Activated naive CD4-positive, alpha-beta T cell (primary cell): ENCODE measurements at regions not wholly inside any gene's neighbourhood (a gene's known extent, or its start where the extent isn't known, plus 50 kb on each side); places are given as distances from the start of the nearest gene placed in this dataset.

Experiments used
- DNase-seq, 4 experiments: peaks; one replicate each; lab custom pipeline; 2025; lab: John Stamatoyannopoulos, UW

DNA sequence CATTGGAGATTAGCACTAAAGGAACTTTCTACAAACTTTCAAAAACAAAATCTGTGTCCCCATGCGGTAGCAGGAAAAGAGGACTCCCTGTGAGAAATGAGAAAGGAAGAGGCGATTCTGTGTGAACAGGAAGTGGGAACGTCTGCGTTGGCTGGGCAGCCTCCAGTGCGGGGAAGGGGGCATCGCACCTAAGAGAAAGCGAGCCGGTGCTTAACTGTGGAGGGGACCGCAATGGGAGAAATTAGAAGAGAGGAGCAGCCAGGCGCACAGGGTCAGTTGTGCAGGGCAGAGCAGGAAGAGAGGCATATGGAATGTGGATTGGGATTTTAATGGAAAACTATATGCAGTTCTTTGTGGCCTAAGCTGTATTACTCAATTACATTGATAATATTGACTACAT, 77.4 kb upstream of the DOCK9 start:
- no peak for DNase-seq

- DNase-seq = no peak
Observed at GRCh38 chr13:99055735-99056134, 77.9 kb upstream of the DOCK9 start.

DNA sequence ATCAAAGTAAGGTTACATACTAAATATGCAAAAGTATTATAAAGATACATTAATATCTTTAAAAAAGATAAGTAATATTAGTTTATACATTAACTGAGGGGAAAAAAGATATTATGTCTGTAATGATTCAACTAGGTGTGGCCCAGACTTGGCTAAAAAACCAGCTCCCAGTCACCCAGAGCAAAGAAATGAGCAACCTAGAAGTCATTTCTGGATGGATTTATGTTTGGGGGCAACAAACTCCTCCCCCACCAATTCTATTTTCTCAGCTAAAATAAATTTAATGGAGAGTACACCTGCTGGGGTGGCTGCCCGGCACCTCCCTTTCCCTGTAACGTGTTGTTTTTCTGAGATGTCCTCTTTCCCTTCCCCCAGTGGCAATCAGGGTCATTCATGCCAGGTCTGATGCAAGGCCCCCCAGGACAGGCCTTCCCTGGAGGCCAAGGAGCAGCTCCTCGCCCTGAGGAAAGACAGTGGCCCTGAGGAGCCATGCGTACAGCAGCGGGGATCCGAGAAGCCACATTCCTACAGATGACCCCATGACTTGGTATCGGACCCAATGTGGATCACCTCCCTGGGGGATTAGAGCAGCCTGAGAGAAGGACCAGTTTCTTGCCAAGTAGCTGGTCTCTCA, 78.6 kb upstream of the DOCK9 start:
- no peak for DNase-seq

GRCh38 chr13:99057310-99057975, 79.6 kb upstream of the DOCK9 start:
- DNase-seq = no peak

DNA sequence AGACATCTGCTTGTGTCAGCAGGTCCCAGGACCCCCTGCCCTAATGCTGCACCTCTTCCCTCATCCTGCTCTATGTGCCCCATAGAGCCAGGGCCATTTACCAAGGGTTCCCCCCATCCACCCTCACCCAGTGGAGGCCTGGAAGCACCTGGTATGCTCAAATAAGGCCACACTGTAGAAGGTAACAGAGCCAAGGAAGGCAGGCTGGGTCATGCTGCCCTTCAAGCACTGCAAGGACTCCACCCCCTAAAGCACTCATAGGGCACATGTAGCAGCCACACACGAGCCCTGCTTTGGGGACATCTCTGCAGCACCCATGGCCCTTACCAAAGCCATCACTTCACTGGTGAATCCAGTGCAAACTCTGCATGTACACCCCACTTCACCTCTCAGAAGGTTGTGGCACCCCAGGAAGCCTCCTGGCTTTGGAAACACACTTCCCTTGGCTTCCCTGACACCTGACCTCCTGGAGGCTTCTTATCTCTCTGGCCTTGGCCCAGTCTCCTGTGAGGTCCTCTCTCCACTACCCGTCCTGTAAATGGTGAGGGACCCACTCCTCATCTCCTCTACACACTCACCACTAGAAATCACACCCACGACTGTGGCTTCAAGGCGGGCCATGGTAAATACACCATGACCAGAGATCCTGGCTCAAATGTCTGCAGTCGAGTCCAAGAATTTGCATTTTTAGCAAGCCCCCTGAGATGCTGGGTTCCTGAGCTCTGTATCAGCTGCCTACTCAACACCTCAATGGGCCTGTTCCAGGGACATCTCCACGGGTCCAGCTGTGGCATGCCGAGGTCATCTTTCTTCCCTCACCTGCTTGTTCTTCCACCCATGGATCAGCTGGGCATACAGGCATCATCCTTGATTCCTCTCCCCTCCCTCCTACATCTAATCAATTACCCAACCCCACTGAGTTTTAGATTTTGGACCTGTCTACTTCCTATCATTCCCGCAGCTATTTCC, 80.9 kb upstream of the DOCK9 start:
- no peak for DNase-seq

DNA sequence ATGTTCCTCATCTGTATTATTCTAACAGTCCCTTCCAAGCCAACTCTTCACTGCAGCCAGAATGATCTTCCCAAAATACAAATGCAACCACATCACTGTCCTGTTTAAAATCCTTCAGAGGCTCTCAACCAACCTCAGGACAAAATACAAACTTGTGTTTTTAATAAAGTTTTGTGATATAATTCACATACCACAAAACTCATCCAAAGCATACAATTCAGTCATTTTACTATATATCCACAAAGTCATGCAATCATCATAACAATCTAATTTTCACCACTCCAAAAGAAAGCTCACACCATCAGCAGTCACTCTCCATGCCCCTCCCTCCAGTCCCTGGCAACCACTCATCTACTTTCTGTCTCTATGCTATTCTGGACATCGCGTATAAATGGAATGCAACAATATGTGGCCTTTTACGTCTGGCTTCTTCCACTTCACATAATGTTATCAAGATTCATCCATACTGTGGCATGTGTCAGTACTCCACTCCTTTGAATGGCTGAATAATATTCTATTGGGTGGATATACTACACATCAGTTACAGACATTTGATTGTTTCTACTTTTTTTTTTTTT, 81.7 kb upstream of the DOCK9 start:
- DNase-seq = no peak

DNA sequence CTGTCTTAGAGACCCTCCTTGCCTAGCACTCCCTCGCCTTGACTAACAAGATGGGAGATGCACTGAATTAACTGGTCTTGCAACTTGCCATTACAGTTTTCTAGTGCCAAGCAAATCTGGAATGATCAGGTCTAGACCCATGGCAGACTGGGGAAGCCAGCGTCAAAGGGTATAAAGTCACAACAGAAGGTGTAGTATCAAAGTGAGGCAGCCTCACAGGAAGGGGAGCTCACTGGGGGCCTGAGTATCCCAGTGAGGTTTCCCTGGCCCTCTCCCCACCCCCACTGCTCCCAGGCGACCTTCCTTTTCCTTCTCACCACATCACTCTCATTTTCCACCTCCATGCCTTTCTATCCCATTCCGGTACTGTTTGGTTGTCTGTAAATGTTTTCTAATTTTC, 83.5 kb upstream of the DOCK9 start:
- DNase-seq = no peak

- no peak for DNase-seq
Observed at GRCh38 chr13:99062593-99062992, 84.7 kb upstream of the DOCK9 start.

- DNase-seq = no peak
Observed at GRCh38 chr13:99063178-99063577, 85.3 kb upstream of the DOCK9 start.

DNA sequence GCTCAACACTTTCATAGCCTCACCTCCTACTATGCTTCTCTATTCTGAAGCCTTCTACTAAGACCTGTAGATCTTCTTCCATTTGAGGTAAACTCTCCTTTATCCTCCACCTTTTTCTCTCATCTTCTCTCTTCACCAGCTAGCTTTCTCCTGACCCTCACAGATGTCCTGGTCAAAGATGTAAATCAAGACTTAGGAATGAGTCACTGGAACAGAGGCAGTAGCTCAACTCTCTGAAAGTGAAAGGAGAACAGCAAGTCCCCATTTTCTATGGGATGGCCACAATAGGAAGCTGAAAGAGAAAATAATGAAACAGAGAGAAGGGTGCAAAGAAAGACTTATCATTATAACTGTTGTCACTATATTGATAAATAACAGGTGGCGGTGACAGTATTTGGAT, 86.1 kb upstream of the DOCK9 start:
- DNase-seq = no peak

- no peak for DNase-seq
Observed at GRCh38 chr13:99064624-99065234, 86.9 kb upstream of the DOCK9 start.

- DNase-seq = no peak
Observed at GRCh38 chr13:99065235-99066015, 87.6 kb upstream of the DOCK9 start.

DNA sequence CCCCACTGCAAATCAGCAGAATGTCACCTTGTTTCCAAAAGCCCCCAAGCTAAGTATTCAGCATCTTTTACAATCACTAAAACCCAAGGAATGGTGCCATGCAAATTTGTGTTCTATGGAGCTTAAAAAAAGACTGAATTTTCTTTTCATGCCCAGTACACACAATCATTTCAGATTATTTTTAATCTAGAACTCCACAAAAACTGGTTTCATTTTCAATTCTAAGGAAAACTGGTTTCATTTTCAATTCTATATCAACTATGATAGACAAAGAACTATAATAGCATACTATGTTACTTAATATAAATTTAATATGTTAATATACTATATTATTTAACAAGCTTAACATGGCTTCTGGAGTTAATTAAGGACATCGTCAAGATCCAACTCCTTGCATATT, 88.4 kb upstream of the DOCK9 start:
- DNase-seq = no peak

GRCh38 chr13:99067159-99067985, 89.5 kb upstream of the DOCK9 start:
- DNase-seq = no peak

GRCh38 chr13:99071211-99071610, 93.3 kb upstream of the DOCK9 start:
- no peak for DNase-seq

GRCh38 chr13:99071666-99072065, 93.8 kb upstream of the DOCK9 start:
- DNase-seq = no peak

- no peak for DNase-seq
Observed at GRCh38 chr13:99072356-99072755, 94.5 kb upstream of the DOCK9 start.

DNA sequence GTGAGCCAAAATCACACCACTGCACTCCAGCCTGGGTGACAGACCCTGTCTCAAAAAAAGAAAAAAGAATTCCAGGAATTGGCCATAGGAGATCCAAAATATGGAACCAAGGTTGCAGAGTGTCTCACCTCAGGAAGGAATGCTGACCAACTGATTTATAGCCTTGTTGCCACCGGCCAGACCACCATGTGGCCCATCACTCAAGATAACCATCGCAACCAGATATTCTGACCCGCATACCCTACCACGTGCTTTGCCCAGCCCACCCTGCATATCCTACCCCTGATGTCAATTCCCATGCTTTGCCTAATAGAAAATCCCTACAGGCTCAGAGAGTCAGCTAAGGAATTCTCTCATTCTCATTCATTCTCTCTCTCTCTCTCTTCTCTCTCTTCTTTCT, 95.1 kb upstream of the DOCK9 start:
- no peak for DNase-seq

GRCh38 chr13:99074693-99075092, 96.8 kb upstream of the DOCK9 start:
- no peak for DNase-seq
